ENCODE measurements at regions not wholly inside any gene's neighbourhood (a gene's known extent, or its start where the extent isn't known, plus 50 kb on each side); places are given as distances from the start of the nearest gene placed in this dataset.

DNA sequence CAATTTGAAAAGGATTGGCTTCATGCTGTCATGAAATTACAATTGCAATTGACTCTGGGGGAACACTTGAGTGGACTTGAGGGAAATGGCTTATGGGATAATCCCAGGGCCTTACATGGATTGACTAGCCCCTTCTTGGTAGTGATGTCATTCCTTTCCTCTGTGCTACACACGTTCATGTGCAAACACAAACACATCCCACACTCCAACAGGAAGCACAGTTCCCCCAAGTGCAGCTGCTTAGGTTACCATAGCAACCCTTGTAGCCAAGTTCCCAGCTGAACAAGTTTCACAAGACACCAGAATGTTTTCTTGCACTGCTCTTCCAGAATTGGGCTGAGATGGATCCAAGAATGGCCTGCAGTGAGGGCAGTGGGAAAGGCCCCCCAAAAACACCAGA, 217.0 kb downstream of the ZNF621 start:
- H3K27ac ChIP-seq = no peak overlapping the region
- TF ChIP-seq ZFX (IDR thresholded peaks at IDR 0.05; ENCODE audit: borderline replicate concordance) = no peak
- TF ChIP-seq, protein P1, sequence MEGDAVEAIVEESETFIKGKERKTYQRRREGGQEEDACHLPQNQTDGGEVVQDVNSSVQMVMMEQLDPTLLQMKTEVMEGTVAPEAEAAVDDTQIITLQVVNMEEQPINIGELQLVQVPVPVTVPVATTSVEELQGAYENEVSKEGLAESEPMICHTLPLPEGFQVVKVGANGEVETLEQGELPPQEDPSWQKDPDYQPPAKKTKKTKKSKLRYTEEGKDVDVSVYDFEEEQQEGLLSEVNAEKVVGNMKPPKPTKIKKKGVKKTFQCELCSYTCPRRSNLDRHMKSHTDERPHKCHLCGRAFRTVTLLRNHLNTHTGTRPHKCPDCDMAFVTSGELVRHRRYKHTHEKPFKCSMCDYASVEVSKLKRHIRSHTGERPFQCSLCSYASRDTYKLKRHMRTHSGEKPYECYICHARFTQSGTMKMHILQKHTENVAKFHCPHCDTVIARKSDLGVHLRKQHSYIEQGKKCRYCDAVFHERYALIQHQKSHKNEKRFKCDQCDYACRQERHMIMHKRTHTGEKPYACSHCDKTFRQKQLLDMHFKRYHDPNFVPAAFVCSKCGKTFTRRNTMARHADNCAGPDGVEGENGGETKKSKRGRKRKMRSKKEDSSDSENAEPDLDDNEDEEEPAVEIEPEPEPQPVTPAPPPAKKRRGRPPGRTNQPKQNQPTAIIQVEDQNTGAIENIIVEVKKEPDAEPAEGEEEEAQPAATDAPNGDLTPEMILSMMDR (IDR thresholded peaks at IDR 0.05) = no peak

DNA sequence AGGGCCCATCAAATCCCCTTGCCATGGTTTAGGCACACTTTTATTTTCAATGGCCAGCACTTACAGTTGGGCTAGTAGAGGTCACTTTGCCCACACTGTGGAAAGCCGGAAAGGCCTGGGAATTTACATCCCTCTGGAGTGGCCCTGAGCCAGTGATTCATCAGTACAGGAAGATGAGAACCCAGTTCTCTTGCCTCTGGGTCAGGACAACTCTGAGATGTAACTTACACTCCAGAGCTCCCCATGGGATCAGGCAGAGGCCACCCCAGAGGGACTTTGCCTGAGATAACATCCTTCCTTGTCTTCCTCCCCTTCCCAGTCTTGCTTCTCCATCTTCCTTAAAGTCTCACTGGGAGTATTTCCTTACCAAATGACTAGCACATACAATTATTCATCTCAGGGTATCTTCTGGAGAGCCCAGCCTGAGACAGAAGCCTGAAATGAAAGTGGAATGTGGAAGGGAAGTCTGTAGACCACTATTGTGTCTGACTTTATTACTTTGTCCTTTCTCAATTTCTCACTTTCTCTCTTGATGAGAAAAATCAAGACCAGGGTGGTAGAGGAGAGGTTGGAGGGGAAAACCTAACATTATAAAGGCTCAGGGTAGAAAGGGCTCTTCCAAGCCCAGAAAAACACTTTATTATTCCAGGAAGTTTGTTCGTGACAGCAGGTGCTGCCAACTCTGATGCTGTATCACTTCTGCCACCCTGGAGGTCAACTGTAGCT, 220.8 kb downstream of the ZNF621 start:
- TF ChIP-seq ZFX (IDR thresholded peaks at IDR 0.05; ENCODE audit: borderline replicate concordance) = no peak
- TF ChIP-seq, protein P1 (IDR thresholded peaks at IDR 0.05) = no peak
- no peak overlapping the region for H3K27ac ChIP-seq

DNA sequence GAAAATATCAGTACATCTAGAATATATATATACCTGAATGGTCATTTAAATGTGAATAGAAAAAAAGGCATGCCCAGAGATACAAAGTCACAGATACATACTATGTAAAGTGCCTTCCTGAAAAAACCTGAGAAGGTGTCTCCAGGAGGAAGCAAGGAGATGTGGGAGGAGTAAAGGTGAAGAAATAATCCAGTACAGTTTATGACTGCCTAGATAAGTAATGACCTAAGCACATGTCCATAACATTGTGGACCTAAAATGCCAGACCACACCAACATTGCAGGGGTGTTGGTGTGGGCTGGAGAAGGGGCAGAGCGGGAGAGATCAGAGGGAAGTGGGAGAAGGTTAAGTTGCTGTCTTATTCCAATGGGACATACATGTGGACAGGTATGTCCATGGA, 226.9 kb downstream of the ZNF621 start:
- TF ChIP-seq, protein P1 (IDR thresholded peaks at IDR 0.05) = no peak

DNA sequence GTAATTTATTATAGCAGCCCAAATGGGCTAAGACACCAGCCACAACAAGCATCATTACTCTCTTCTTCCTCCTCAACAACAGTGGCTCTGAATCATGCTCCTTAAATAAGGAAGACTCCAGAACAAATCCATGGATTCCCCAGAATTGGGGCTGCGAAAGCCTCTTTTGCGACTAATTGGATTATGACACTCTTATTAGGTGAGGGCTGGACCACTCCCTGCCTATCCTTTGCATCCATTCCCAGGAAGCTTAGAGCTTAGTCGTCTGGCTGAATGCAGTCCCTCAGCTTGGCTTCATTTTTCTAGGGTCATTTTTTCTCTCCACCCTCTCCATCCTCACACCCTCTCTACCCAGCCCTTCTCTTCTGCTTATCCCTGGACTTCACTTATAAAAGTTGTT, 227.7 kb downstream of the ZNF621 start:
- H3K27ac ChIP-seq = no peak overlapping the region
- TF ChIP-seq ZFX (IDR thresholded peaks at IDR 0.05; ENCODE audit: borderline replicate concordance) = no peak
- TF ChIP-seq, protein P1 (IDR thresholded peaks at IDR 0.05) = no peak

More for the DNA sequence above, 226.9 kb downstream of the ZNF621 start:
- H3K27ac ChIP-seq = no peak overlapping the region

DNA sequence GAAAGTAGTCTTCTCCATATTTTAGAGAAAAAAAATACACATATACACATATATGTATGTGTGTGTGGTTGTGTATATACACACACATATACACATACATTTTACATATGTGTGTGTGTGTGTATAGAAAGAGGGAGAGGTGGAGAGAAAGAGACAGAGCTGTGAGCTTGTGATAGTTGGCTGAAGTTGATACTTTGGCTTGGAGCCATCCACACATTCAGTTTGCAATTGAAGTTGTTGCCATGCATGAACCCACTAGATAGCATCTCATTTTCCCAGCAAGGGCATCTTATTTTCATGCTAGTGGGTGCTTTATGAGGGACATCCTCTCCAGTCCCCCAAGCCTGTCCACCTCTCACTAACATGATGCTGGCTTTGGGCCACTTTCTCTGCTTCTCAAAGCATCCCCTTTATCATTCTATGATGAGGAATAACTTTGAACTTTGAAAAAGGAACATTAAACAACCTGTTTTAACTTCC, 228.6 kb downstream of the ZNF621 start:
- no peak overlapping the region for H3K27ac ChIP-seq
- TF ChIP-seq, protein P1 (IDR thresholded peaks at IDR 0.05) = no peak
- TF ChIP-seq ZFX (IDR thresholded peaks at IDR 0.05; ENCODE audit: borderline replicate concordance) = no peak

DNA sequence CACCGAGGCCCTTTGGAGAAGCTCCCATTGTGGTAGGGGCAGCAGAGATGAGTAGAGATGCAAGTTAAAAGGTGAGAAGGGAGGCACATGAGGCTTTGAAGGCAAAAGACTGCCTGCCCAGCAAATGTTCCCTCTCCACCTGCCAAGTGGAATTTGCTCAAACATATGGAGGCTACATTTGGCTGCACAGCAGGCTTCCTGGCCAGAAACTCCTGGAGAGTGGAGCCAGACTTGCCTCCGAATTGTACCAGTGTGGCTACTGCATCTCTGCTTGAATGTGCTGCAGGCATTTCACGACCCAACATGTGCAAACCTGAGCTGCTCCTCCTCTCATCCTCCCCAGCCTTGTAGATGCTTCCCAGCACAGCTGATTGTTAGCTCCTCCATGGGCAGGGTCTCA, 229.2 kb downstream of the ZNF621 start:
- TF ChIP-seq, protein P1 (IDR thresholded peaks at IDR 0.05) = no peak
- TF ChIP-seq ZFX (IDR thresholded peaks at IDR 0.05; ENCODE audit: borderline replicate concordance) = no peak
- H3K27ac ChIP-seq = no peak overlapping the region

DNA sequence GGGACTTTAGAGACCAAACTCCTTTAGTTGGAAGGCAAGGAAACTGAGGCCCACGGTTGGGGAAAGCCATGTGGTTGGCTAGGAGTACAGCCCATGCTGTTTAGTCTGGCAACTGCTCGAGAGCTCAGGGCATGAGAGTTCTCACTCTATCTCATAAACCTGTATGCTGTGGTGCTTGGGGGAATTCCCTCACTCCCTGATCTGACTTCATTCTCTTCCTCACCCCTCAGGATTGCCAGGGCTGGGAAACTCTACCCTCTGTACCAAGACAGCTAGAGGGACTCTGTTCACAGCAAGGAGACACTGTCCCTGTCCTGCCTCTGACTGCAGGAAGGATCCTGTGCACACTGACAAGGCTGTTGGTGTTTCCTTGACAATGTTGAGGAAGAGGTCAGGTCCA, 230.2 kb downstream of the ZNF621 start:
- TF ChIP-seq, protein P1 (IDR thresholded peaks at IDR 0.05) = no peak
- TF ChIP-seq ZFX (IDR thresholded peaks at IDR 0.05; ENCODE audit: borderline replicate concordance) = no peak
- H3K27ac ChIP-seq = no peak overlapping the region
